RWPE2 (cell line): ENCODE measurements at regions not wholly inside any gene's neighbourhood (a gene's known extent, or its start where the extent isn't known, plus 50 kb on each side); places are given as distances from the start of the nearest gene placed in this dataset.

Experiments
- ATAC-seq: fragments of 200-7000 bp; cut with Tn5 transposase; 3 replicates; pipeline ENCODE4 v1.9.1; 2021; ENCODE audit warnings: low read depth
- DNase-seq: peaks from one replicate; pipeline ENCODE4 v3.0.0-alpha.2; 2020; ENCODE audit warnings: low spot score
- H3K27ac ChIP-seq: fragments of 450-650 bp; 2 replicates; pipeline ENCODE4 v1.5.1; 2017; ENCODE audit warnings: mild to moderate bottlenecking; ENCODE audit not compliant: poor library complexity, severe bottlenecking
- H3K27me3 ChIP-seq: fragments of 250-450 bp; sonication (Bioruptor Pico); 2 replicates; pipeline ENCODE4 v1.5.1; 2021; ENCODE audit warnings: mild to moderate bottlenecking, moderate library complexity; ENCODE audit not compliant: insufficient read depth, poor library complexity, severe bottlenecking
- H3K36me3 ChIP-seq: fragments of 250-450 bp; sonication (Bioruptor Pico); 2 replicates; pipeline ENCODE4 v1.5.1; 2020; ENCODE audit warnings: low read depth, mild to moderate bottlenecking, moderate library complexity
- H3K4me1 ChIP-seq: fragments of 250-450 bp; sonication (Bioruptor Pico); 2 replicates; pipeline ENCODE4 v1.5.1; 2021; ENCODE audit warnings: mild to moderate bottlenecking, moderate library complexity; ENCODE audit not compliant: insufficient read depth, poor library complexity, severe bottlenecking
- H3K4me3 ChIP-seq: fragments of 250-450 bp; sonication (Bioruptor Pico); 2 replicates; pipeline ENCODE4 v1.5.1; 2021; ENCODE audit warnings: mild to moderate bottlenecking, moderate library complexity; ENCODE audit not compliant: severe bottlenecking
- H3K9me3 ChIP-seq: fragments of 250-450 bp; sonication (Bioruptor Pico); 2 replicates; pipeline ENCODE4 v1.5.1; 2021; ENCODE audit warnings: mild to moderate bottlenecking, moderate library complexity; ENCODE audit not compliant: severe bottlenecking
- TF ChIP-seq, protein P1 (sequence below): fragments of 450-650 bp; IDR thresholded peaks from one replicate; pipeline ENCODE4 v1.5.1; 2017; ENCODE audit warnings: mild to moderate bottlenecking, moderate library complexity; ENCODE audit not compliant: poor library complexity, severe bottlenecking

DNA sequence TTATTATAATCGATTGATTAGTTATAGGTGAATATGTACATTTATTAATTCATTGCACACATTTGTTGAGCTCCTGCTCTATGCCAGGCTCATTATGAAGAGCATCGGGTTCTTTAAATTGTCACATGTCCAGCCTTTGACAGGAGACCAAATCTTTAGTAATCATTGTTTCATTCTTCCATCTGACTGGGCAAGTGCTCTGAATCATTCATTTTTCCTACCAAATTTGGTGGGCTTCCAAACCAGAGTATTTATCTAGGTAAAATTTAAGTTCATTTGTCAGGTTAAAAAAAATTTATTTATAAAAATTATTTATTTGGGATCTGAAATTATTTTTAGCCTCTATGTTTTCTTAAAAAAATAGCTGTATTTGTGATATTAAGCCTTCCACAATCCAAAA lies 404.9 kb upstream of the MMS22L start:
- no peak for ATAC-seq
- Histone ChIP-seq H3K4me1 (no peaks in the 10 kb centered on the region), H3K36me3 (no peaks in the 10 kb centered on the region), H3K9me3 (no peaks in the 10 kb centered on the region), H3K27ac (no peak overlapping the region), H3K27me3 (no peaks in the 10 kb centered on the region), H3K4me3 (no peak overlapping the region)
- DNase-seq: no peak
- TF ChIP-seq, protein P1, sequence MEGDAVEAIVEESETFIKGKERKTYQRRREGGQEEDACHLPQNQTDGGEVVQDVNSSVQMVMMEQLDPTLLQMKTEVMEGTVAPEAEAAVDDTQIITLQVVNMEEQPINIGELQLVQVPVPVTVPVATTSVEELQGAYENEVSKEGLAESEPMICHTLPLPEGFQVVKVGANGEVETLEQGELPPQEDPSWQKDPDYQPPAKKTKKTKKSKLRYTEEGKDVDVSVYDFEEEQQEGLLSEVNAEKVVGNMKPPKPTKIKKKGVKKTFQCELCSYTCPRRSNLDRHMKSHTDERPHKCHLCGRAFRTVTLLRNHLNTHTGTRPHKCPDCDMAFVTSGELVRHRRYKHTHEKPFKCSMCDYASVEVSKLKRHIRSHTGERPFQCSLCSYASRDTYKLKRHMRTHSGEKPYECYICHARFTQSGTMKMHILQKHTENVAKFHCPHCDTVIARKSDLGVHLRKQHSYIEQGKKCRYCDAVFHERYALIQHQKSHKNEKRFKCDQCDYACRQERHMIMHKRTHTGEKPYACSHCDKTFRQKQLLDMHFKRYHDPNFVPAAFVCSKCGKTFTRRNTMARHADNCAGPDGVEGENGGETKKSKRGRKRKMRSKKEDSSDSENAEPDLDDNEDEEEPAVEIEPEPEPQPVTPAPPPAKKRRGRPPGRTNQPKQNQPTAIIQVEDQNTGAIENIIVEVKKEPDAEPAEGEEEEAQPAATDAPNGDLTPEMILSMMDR: no peak

- Histone ChIP-seq H3K9me3 (no peaks in the 10 kb centered on the region), H3K27ac (no peak overlapping the region), H3K4me1 (no peaks in the 10 kb centered on the region), H3K27me3 (no peaks in the 10 kb centered on the region), H3K36me3 (no peaks in the 10 kb centered on the region), H3K4me3 (no peak overlapping the region)
- ATAC-seq (no peak), DNase-seq (no peak)
- TF ChIP-seq, protein P1: no peak
Observed at GRCh38 chr6:97689078-97689754, 406.2 kb upstream of the MMS22L start.

- H3K27me3 ChIP-seq: peaks cover 6% of the 10 kb centered on the region
- no peaks in the 10 kb centered on the region for H3K9me3 ChIP-seq
- no peak for DNase-seq
- no peak overlapping the region for H3K4me3 ChIP-seq
- TF ChIP-seq, protein P1: no peak
- no peak for ATAC-seq
- H3K36me3 ChIP-seq: no peaks in the 10 kb centered on the region
- H3K4me1 ChIP-seq: no peaks in the 10 kb centered on the region
- H3K27ac ChIP-seq: no peak overlapping the region
Observed at GRCh38 chr6:97697456-97697855, 414.4 kb upstream of the MMS22L start.

DNA sequence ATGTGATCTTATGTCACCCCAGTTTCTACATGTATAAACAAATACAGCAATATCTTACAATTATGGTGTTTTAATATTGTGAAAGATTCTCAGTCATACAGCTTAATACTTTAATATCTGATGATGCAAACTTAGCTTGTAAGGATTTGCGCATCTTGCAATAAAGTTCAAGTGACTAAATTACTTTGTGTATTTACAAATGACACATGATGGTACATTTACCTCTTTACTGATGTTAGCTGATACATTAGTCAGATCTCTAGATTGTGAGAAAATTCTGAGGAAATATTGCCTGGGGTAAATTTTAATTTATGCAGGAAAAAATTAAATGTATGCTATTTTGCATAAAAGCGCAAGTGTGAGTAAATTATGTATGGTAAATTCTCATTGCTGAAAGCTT lies 418.8 kb upstream of the MMS22L start:
- no peaks in the 10 kb centered on the region for H3K4me1 ChIP-seq
- ATAC-seq (no peak), DNase-seq (no peak)
- no peaks in the 10 kb centered on the region for H3K36me3 ChIP-seq
- H3K9me3 ChIP-seq: no peaks in the 10 kb centered on the region
- TF ChIP-seq, protein P1: no peak
- H3K27ac ChIP-seq: no peak overlapping the region
- H3K4me3 ChIP-seq: no peak overlapping the region
- peaks cover 6% of the 10 kb centered on the region for H3K27me3 ChIP-seq

GRCh38 chr6:97702248-97702647 lies 419.2 kb upstream of the MMS22L start:
- H3K36me3 ChIP-seq: no peaks in the 10 kb centered on the region
- DNase-seq: no peak
- TF ChIP-seq, protein P1: no peak
- no peak for ATAC-seq
- no peak overlapping the region for H3K4me3 ChIP-seq
- H3K27ac ChIP-seq: no peak overlapping the region
- H3K9me3 ChIP-seq: no peaks in the 10 kb centered on the region
- H3K27me3 ChIP-seq: peaks cover 6% of the 10 kb centered on the region
- no peaks in the 10 kb centered on the region for H3K4me1 ChIP-seq
